ENCODE measurements at regions not wholly inside any gene's neighbourhood (a gene's known extent, or its start where the extent isn't known, plus 50 kb on each side); places are given as distances from the start of the nearest gene placed in this dataset.

- no peak for TF ChIP-seq EZH2 (IDR thresholded peaks at IDR 0.05; ENCODE audit: low read length, unreplicated experiment)
- no peak for TF ChIP-seq CTCF (conservative IDR thresholded peaks at IDR 0.05; ENCODE audit: low read depth, low read length)
- TF ChIP-seq EZH2phosphoT487 (IDR thresholded peaks at IDR 0.05; ENCODE audit: borderline replicate concordance, low read length) = no peak
These were observed 365.5 kb upstream of the BOD1L1 start for GRCh38 chr4:13992975-13993520.
